HCT116 (cell line): ENCODE measurements at regions not wholly inside any gene's neighbourhood (a gene's known extent, or its start where the extent isn't known, plus 50 kb on each side); places are given as distances from the start of the nearest gene placed in this dataset.

Experiments
- ATAC-seq: fragments of 200-7000 bp; cut with Tn5 transposase; 2 replicates; pipeline ENCODE4 v1.9.1; 2020; ENCODE audit warnings: mild to moderate bottlenecking, moderate library complexity
- BruUV-seq: library from RNA; stranded (reverse); fragments of 400-500 nt; replicated peaks from 2 replicates; lab custom pipeline; 2021; lab: Mats Ljungman, UMichigan
- CTCF ChIA-PET: fragments of 300-600 bp; sonication (Branson Sonifier 250); formaldehyde crosslinking; loops from one replicate; lab custom pipeline; 2021; ENCODE audit warnings: antibody characterized with exemption; lab: Charles Lee
- POLR2A ChIA-PET: fragments of 300-600, 350-600 bp; sonication (Branson Sonifier 250); formaldehyde crosslinking; loops from one replicate; lab custom pipeline; 2021; ENCODE audit warnings: antibody characterized with exemption; lab: Charles Lee
- RAD21 ChIA-PET, 2 experiments: fragments of 300-600 bp; sonication (Branson Sonifier 250); formaldehyde crosslinking; loops; one replicate each; lab custom pipeline; 2023; ENCODE audit warnings: low total read pairs in 2 of 2; ENCODE audit not compliant: uncharacterized antibody in 2 of 2, unreplicated experiment in 2 of 2, low non-redundant PET in 1 of 2; lab: Charles Lee
- DNase-seq: peaks from one replicate; pipeline ENCODE4 v3.0.0-alpha.2; 2010; ENCODE audit warnings: low read depth, low spot score
- H2AFZ ChIP-seq: fragments of 200-600 bp; shearing (Covaris generic), sonication (generic); 2 replicates; pipeline ENCODE4 v1.6.1; 2017; ENCODE audit warnings: low read depth, mixed run types, mixed read lengths, antibody characterized with exemption, low read length; ENCODE audit not compliant: poor library complexity, severe bottlenecking
- H3K27ac ChIP-seq: 2 replicates; pipeline ENCODE4 v1.5.1; 2012; ENCODE audit warnings: low read depth, low read length
- H3K27me3 ChIP-seq: fragments of 200-600 bp; sonication (generic); 2 replicates; pipeline ENCODE4 v1.6.1; 2016; ENCODE audit warnings: mixed run types, low read length, mixed read lengths; ENCODE audit not compliant: insufficient read depth
- H3K36me3 ChIP-seq, 2 experiments: fragments of 200-500 bp in 1 of 2; fragments of 200-600 bp in 1 of 2; sonication (Bioruptor generic) in 1 of 2; sonication (generic) in 1 of 2; 2 replicates each; pipeline versions ENCODE4 v1.5.1 to v1.6.1; 2014 to 2016; ENCODE audit warnings: low read length in 2 of 2, inconsistent platforms in 1 of 2, mixed read lengths in 1 of 2, mixed run types in 1 of 2; ENCODE audit not compliant: insufficient read depth in 2 of 2, control insufficient read depth in 1 of 2
- H3K4me1 ChIP-seq, 2 experiments: fragments of 200-600 bp in 1 of 2; sonication (generic) in 1 of 2; 2 replicates each; pipeline versions ENCODE4 v1.5.1 to v1.6.1; 2012 to 2017; ENCODE audit warnings: low read length in 2 of 2, inconsistent platforms in 1 of 2, mild to moderate bottlenecking in 1 of 2, mixed read lengths in 1 of 2, mixed run types in 1 of 2, moderate library complexity in 1 of 2; ENCODE audit not compliant: insufficient read depth in 2 of 2, control insufficient read depth in 1 of 2
- H3K4me2 ChIP-seq: fragments of 200-600 bp; sonication (generic); 2 replicates; pipeline ENCODE4 v1.6.1; 2017; ENCODE audit warnings: mixed run types, low read length, mixed read lengths
- H3K4me3 ChIP-seq, 2 experiments: fragments of 200-600 bp in 1 of 2; sonication (generic) in 1 of 2; replicated peaks in 1 of 2; 2 replicates each; pipeline ENCODE4 v1.5.1; 2011 to 2016; ENCODE audit warnings: low read length in 2 of 2, control low read depth in 1 of 2, low read depth in 1 of 2, mild to moderate bottlenecking in 1 of 2, mixed read lengths in 1 of 2, mixed run types in 1 of 2
- H3K79me2 ChIP-seq: fragments of 200-600 bp; sonication (generic); 2 replicates; pipeline ENCODE4 v1.6.1; 2017; ENCODE audit warnings: mild to moderate bottlenecking, mixed run types, low read length, moderate library complexity, mixed read lengths; ENCODE audit not compliant: insufficient read depth
- H3K9ac ChIP-seq: fragments of 200-600 bp; sonication (generic); 2 replicates; pipeline ENCODE4 v1.6.1; 2016; ENCODE audit warnings: low read length, mixed read lengths
- H3K9me2 ChIP-seq: fragments of 200-600 bp; sonication (generic), shearing (Covaris generic); 2 replicates; pipeline ENCODE4 v1.6.1; 2017; ENCODE audit warnings: mixed run types, mild to moderate bottlenecking, moderate library complexity; ENCODE audit not compliant: insufficient read depth
- H3K9me3 ChIP-seq, 2 experiments: fragments of 200-500 bp in 1 of 2; fragments of 200-600 bp in 1 of 2; sonication (Bioruptor generic) in 1 of 2; sonication (generic) in 1 of 2; 2 replicates each; pipeline ENCODE4 v1.6.1; 2014 to 2017; ENCODE audit warnings: low read length in 2 of 2, mixed read lengths in 2 of 2, inconsistent platforms in 1 of 2, low read depth in 1 of 2, mild to moderate bottlenecking in 1 of 2, mixed run types in 1 of 2, moderate library complexity in 1 of 2; ENCODE audit not compliant: control insufficient read depth in 1 of 2, insufficient read depth in 1 of 2
- H4K20me1 ChIP-seq: fragments of 200-600 bp; sonication (generic), shearing (Covaris generic); 2 replicates; pipeline ENCODE4 v1.6.1; 2017; ENCODE audit warnings: mixed run types, mild to moderate bottlenecking, moderate library complexity; ENCODE audit not compliant: insufficient read depth
- ATF3 ChIP-seq: IDR thresholded peaks from 2 replicates; pipeline ENCODE4 v1.6.1; 2012
- CBX3 ChIP-seq: IDR thresholded peaks from 2 replicates; pipeline ENCODE4 v1.6.1; 2012; ENCODE audit warnings: low read depth
- CEBPB ChIP-seq: IDR thresholded peaks from 2 replicates; pipeline ENCODE4 v1.6.1; 2012; ENCODE audit warnings: low read depth
- CTCF ChIP-seq, 3 experiments: fragments of 200-600 bp in 1 of 3; sonication (generic) in 1 of 3; IDR thresholded peaks in 2 of 3; conservative IDR thresholded peaks in 1 of 3; 2 replicates each; pipeline ENCODE4 v1.5.1; 2012 to 2017; ENCODE audit warnings: low read depth in 2 of 3, low read length in 2 of 3, antibody characterized with exemption in 1 of 3, borderline replicate concordance in 1 of 3, control low read depth in 1 of 3, mild to moderate bottlenecking in 1 of 3, mixed read lengths in 1 of 3, mixed run types in 1 of 3, moderate library complexity in 1 of 3; ENCODE audit not compliant: insufficient read depth in 1 of 3
- EGR1 ChIP-seq: IDR thresholded peaks from 2 replicates; pipeline ENCODE4 v1.6.1; 2012; ENCODE audit warnings: low read depth
- ELF1 ChIP-seq: IDR thresholded peaks from 2 replicates; pipeline ENCODE4 v1.6.1; 2012; ENCODE audit warnings: low read depth, borderline replicate concordance
- EZH2 ChIP-seq: fragments of 200-600 bp; sonication (generic); IDR thresholded peaks from 2 replicates; pipeline ENCODE4 v1.6.1; 2017; ENCODE audit warnings: antibody characterized with exemption, mixed run types
- EZH2phosphoT487 ChIP-seq: fragments of 200-600 bp; IDR thresholded peaks from 2 replicates; pipeline ENCODE4 v1.6.1; 2018; ENCODE audit warnings: antibody characterized with exemption, borderline replicate concordance
- JUND ChIP-seq: IDR thresholded peaks from 2 replicates; pipeline ENCODE4 v1.6.1; 2012
- POLR2A ChIP-seq: IDR thresholded peaks from 2 replicates; pipeline ENCODE4 v1.7.0; 2011; ENCODE audit warnings: borderline replicate concordance; ENCODE audit not compliant: insufficient read depth, insufficient read length; ENCODE audit errors: extremely low read depth
- POLR2AphosphoS5 ChIP-seq: IDR thresholded peaks from 2 replicates; pipeline ENCODE4 v1.6.1; 2011; ENCODE audit warnings: mild to moderate bottlenecking, low read depth, low read length, moderate library complexity
- RAD21 ChIP-seq: IDR thresholded peaks from 2 replicates; pipeline ENCODE4 v1.6.1; 2012; ENCODE audit warnings: low read depth, mild to moderate bottlenecking
- REST ChIP-seq: IDR thresholded peaks from 2 replicates; pipeline ENCODE4 v1.6.1; 2012; ENCODE audit warnings: low read depth
- SIN3A ChIP-seq: IDR thresholded peaks from 2 replicates; pipeline ENCODE4 v1.6.1; 2012; ENCODE audit warnings: low read depth
- YY1 ChIP-seq: IDR thresholded peaks from 2 replicates; pipeline ENCODE4 v1.6.1; 2011; ENCODE audit warnings: low read length, low read depth, moderate library complexity, mild to moderate bottlenecking; ENCODE audit not compliant: insufficient replicate concordance; ENCODE audit errors: extremely low read depth
- ZFX ChIP-seq: fragments of 450-650 bp; IDR thresholded peaks from 2 replicates; pipeline ENCODE4 v1.6.1; 2017
- intact Hi-C: fragments of 100-400 bp; cut with micrococcal nuclease; formaldehyde crosslinking; loops from 2 replicates; pipeline ENCODE4 v1.10.0; 2022

- peaks cover 0 to 30% of the 10 kb centered on the region in 2 experiments; a peak in 2 of 4 replicates for H3K9me3 ChIP-seq
- no peak overlapping the region for H2AFZ ChIP-seq
- H3K9ac ChIP-seq: no peak overlapping the region
- H4K20me1 ChIP-seq: no peaks in the 10 kb centered on the region
- no peaks in the 10 kb centered on the region for H3K79me2 ChIP-seq
- no peaks in the 10 kb centered on the region for H3K9me2 ChIP-seq
- no peaks in the 10 kb centered on the region for H3K36me3 ChIP-seq
- no peak for ATAC-seq
- no peak for DNase-seq
- no peaks in the 10 kb centered on the region for H3K4me1 ChIP-seq
- ChIA-PET RAD21 (no interaction called here), POLR2A (no interaction called here), CTCF (no interaction called here)
- H3K27ac ChIP-seq: no peak overlapping the region
- H3K4me3 ChIP-seq: no peak overlapping the region
- BruUV-seq: no TSS peak
- H3K27me3 ChIP-seq: no peaks in the 10 kb centered on the region
- H3K4me2 ChIP-seq: no peak overlapping the region
- TF ChIP-seq YY1: no peak
- TF ChIP-seq RAD21: no peak
- no peak for TF ChIP-seq EGR1
- no peak for TF ChIP-seq EZH2phosphoT487
- no peak for TF ChIP-seq POLR2A
- TF ChIP-seq JUND: no peak
- no peak for TF ChIP-seq CBX3
- TF ChIP-seq CEBPB: no peak
- TF ChIP-seq EZH2: no peak
- no peak for TF ChIP-seq ATF3
- intact Hi-C loops: no loop called here
These were observed 187.1 kb downstream of the TFAP2B start for GRCh38 chr6:51005779-51006178.

GRCh38 chr6:51007237-51007636 is 188.6 kb downstream of the TFAP2B start:
- Histone ChIP-seq H2AFZ (no peak overlapping the region), H3K36me3 (no peaks in the 10 kb centered on the region), H3K4me3 (no peak overlapping the region), H3K79me2 (no peaks in the 10 kb centered on the region), H3K27me3 (no peaks in the 10 kb centered on the region), H3K4me1 (no peaks in the 10 kb centered on the region), H3K4me2 (no peak overlapping the region), H3K9ac (no peak overlapping the region), H4K20me1 (no peaks in the 10 kb centered on the region), H3K9me2 (no peaks in the 10 kb centered on the region), H3K9me3 (peaks cover 0 to 17% of the 10 kb centered on the region in 2 experiments; a peak in 1 of 4 replicates), H3K27ac (no peak overlapping the region)
- intact Hi-C loops: no loop called here
- RAD21 ChIA-PET: no interaction called here
- CTCF ChIA-PET: no interaction called here
- no peak for DNase-seq
- no TSS peak for BruUV-seq
- no peak for ATAC-seq
- POLR2A ChIA-PET: no interaction called here
- TF ChIP-seq YY1 (no peak), ZFX (no peak), ATF3 (no peak), CEBPB (no peak), REST (no peak), SIN3A (no peak), CTCF (IDR thresholded peaks at IDR 0.05 in 2 of 3, conservative IDR thresholded peaks at IDR 0.05 in 1 of 3; ENCODE audit: borderline replicate concordance in 1 of 3, insufficient read depth in 1 of 3, low read depth in 2 of 3, low read length in 2 of 3) (no peak), ELF1 (no peak), POLR2AphosphoS5 (no peak)
